Transverse colon (tissue), 4 donors: ENCODE measurements at regions not wholly inside any gene's neighbourhood (a gene's known extent, or its start where the extent isn't known, plus 50 kb on each side); places are given as distances from the start of the nearest gene placed in this dataset.
"Not testable (repeated sequence)": the region's sequence is repeated elsewhere in the genome, so short reads cannot be mapped to it uniquely, and the experiment has no call there.

Experiments
- DNase-seq: peaks from one replicate; pipeline ENCODE4 v3.0.0-alpha.2; 2019
- H3K27ac ChIP-seq, 4 donors: fragments of 200-600 bp; sonication (generic); 2 replicates each; pipeline ENCODE4 v1.5.1; 2016 to 2018; ENCODE audit warnings: inconsistent platforms in 4 of 4
- H3K27me3 ChIP-seq: fragments of 200-600 bp; sonication (generic); 2 replicates; pipeline ENCODE4 v1.5.1; 2017; ENCODE audit warnings: inconsistent platforms
- H3K36me3 ChIP-seq, 4 donors: fragments of 200-600 bp; sonication (generic); 2 replicates each; pipeline ENCODE4 v1.5.1; 2017 to 2019; ENCODE audit warnings: inconsistent platforms in 4 of 4
- H3K4me1 ChIP-seq, 4 donors: fragments of 200-600 bp; sonication (generic); 2 replicates each; pipeline ENCODE4 v1.5.1; 2017 to 2020; ENCODE audit warnings: inconsistent platforms in 4 of 4
- H3K4me3 ChIP-seq, 4 donors: fragments of 200-600 bp; sonication (generic); 1 replicate in 1 of 4; 2 replicates in 3 of 4; pipeline versions ENCODE4 v1.5.1 to v1.6.1; 2017 to 2019; ENCODE audit warnings: inconsistent platforms in 4 of 4
- H3K9me3 ChIP-seq, 2 donors: fragments of 200-600 bp; sonication (generic); 2 replicates each; pipeline ENCODE4 v1.5.1; 2017 to 2019; ENCODE audit warnings: inconsistent platforms in 2 of 2
- CTCF ChIP-seq, 5 experiments: fragments of 200-600 bp in 3 of 5; fragments of 450-650 bp in 2 of 5; sonication (generic) in 3 of 5; IDR thresholded peaks; 1 replicate in 2 of 5; 2 replicates in 3 of 5; pipeline ENCODE4 v1.5.1; 2016 to 2017; ENCODE audit warnings: antibody characterized with exemption in 5 of 5, inconsistent platforms in 3 of 5, mild to moderate bottlenecking in 2 of 5, moderate library complexity in 1 of 5
- EP300 ChIP-seq: sonication (generic); formaldehyde crosslinking; IDR thresholded peaks from one replicate; pipeline ENCODE4 v1.6.1; 2017; ENCODE audit warnings: antibody characterized with exemption, low read depth
- POLR2A ChIP-seq: fragments of 450-650 bp; IDR thresholded peaks from one replicate; pipeline ENCODE4 v1.6.1; 2016; ENCODE audit warnings: antibody characterized with exemption, mild to moderate bottlenecking, moderate library complexity
- POLR2AphosphoS5 ChIP-seq, 3 donors: sonication (generic); formaldehyde crosslinking; IDR thresholded peaks; one replicate each; pipeline ENCODE4 v1.6.1; 2016; ENCODE audit warnings: antibody characterized with exemption in 3 of 3
- WGBS, 2 donors: methylation state at CpG; one replicate each; pipeline ENCODE4 v1.1.5; 2018; ENCODE audit warnings: low coverage in 1 of 2; 5-methylcytosine and 5-hydroxymethylcytosine counted together
- in situ Hi-C, 4 donors: fragments of 200-750 bp; cut with MboI; loops; one replicate each; pipeline versions ENCODE4 v1.15.0 to v1.15.1; 2017; ENCODE audit warnings: low sequenced_read_pairs in 3 of 4, low pct_ligation_motif_present in 1 of 4, low pct_unique_long_range_greater_than_20kb in 1 of 4
- intact Hi-C: fragments of 100-400 bp; cut with DNase I; formaldehyde crosslinking; loops from one replicate; pipeline ENCODE4 v1.15.1; 2023; ENCODE audit warnings: low total_unique reads

GRCh38 chr14:61611880-61612630 is 83.3 kb upstream of the HIF1A start:
- in situ Hi-C loops: no loop called here
- Histone ChIP-seq H3K27ac (no peak overlapping the region), H3K9me3 (no peaks in the 10 kb centered on the region), H3K4me1 (peaks cover 9 to 29% (median 21%) of the 10 kb centered on the region in 4 donors), H3K27me3 (no peaks in the 10 kb centered on the region), H3K4me3 (no peak overlapping the region), H3K36me3 (no peaks in the 10 kb centered on the region)
- intact Hi-C loops: no loop called here
- TF ChIP-seq CTCF (IDR thresholded peaks at IDR 0.05) (no peak), POLR2AphosphoS5 (IDR thresholded peaks at IDR 0.05) (no peak), EP300 (no peak), POLR2A (no peak)
- WGBS, 2 donors: 74 to 86% methylated on average over 2 of the region's 2 CpGs
- no peak for DNase-seq

- H3K9me3 ChIP-seq, H3K27me3 ChIP-seq, intact Hi-C loops, in situ Hi-C loops, DNase-seq, H3K4me3 ChIP-seq, H3K27ac ChIP-seq, H3K36me3 ChIP-seq: not testable (repeated sequence)
- peaks cover 5 to 23% (median 18%) of the 10 kb centered on the region in 4 donors for H3K4me1 ChIP-seq
- 93 to 97% methylated on average over 3 to 4 of the region's 4 CpGs for WGBS, 2 donors
Measured at GRCh38 chr14:61613006-61613405, 82.3 kb upstream of the HIF1A start.

GRCh38 chr14:61614693-61615092 is 80.6 kb upstream of the HIF1A start:
- Histone ChIP-seq H3K27me3 (no peaks in the 10 kb centered on the region), H3K36me3 (no peaks in the 10 kb centered on the region), H3K4me3 (no peak overlapping the region), H3K9me3 (no peaks in the 10 kb centered on the region), H3K4me1 (peaks cover 0 to 6% (median 2%) of the 10 kb centered on the region in 4 donors), H3K27ac (no peak overlapping the region)
- no peak for TF ChIP-seq EP300
- TF ChIP-seq CTCF (IDR thresholded peaks at IDR 0.05): no peak
- TF ChIP-seq POLR2AphosphoS5 (IDR thresholded peaks at IDR 0.05): no peak
- no peak for TF ChIP-seq POLR2A
- in situ Hi-C loops (no loop called here), intact Hi-C loops (no loop called here)
- DNase-seq: no peak
- 90 to 99% methylated on average over 2 to 13 of the region's 13 CpGs for WGBS, 2 donors

GRCh38 chr14:61615743-61616523 is 79.4 kb upstream of the HIF1A start:
- WGBS, 2 donors: 79 to 84% methylated on average over 5 to 11 of the region's 11 CpGs
- H3K27ac ChIP-seq: no peak overlapping the region
- DNase-seq: no peak
- in situ Hi-C loops (no loop called here), intact Hi-C loops (no loop called here)
- no peaks in the 10 kb centered on the region for H3K27me3 ChIP-seq
- H3K9me3 ChIP-seq: no peaks in the 10 kb centered on the region
- no peak for TF ChIP-seq CTCF (IDR thresholded peaks at IDR 0.05)
- no peak for TF ChIP-seq POLR2AphosphoS5 (IDR thresholded peaks at IDR 0.05)
- no peaks in the 10 kb centered on the region for H3K36me3 ChIP-seq
- peaks cover 0 to 4% (median 2%) of the 10 kb centered on the region in 4 donors for H3K4me1 ChIP-seq
- no peak overlapping the region for H3K4me3 ChIP-seq
